Prostate gland (tissue), 2 donors: ENCODE measurements at regions not wholly inside any gene's neighbourhood (a gene's known extent, or its start where the extent isn't known, plus 50 kb on each side); places are given as distances from the start of the nearest gene placed in this dataset.

Experiments used
- DNase-seq: peaks from one replicate; pipeline ENCODE4 v3.0.0-alpha.2; 2019; ENCODE audit warnings: low spot score
- H3K27ac ChIP-seq, 2 donors: fragments of 200-600 bp; sonication (generic); 2 replicates each; pipeline ENCODE4 v1.5.1; 2017 to 2019
- H3K27me3 ChIP-seq: fragments of 200-600 bp; sonication (generic); replicated peaks from 2 replicates; pipeline ENCODE4 v1.5.1; 2019; ENCODE audit not compliant: insufficient read depth
- H3K36me3 ChIP-seq, 2 donors: fragments of 200-600 bp; sonication (generic); 1 replicate in 1 of 2; 2 replicates in 1 of 2; pipeline versions ENCODE4 v1.5.1 to v1.8.1; 2017 to 2019
- H3K4me1 ChIP-seq: fragments of 200-600 bp; sonication (generic); replicated peaks from 2 replicates; pipeline ENCODE4 v1.5.1; 2019
- H3K4me3 ChIP-seq, 2 donors: fragments of 200-600 bp; sonication (generic); 2 replicates each; pipeline ENCODE4 v1.5.1; 2017 to 2019
- H3K9me3 ChIP-seq: fragments of 200-600 bp; sonication (generic); 2 replicates; pipeline ENCODE4 v1.5.1; 2017
- CTCF ChIP-seq, 4 experiments: fragments of 200-600 bp in 2 of 4; fragments of 450-650 bp in 2 of 4; sonication (generic) in 2 of 4; IDR thresholded peaks; 1 replicate in 3 of 4; 2 replicates in 1 of 4; pipeline ENCODE4 v1.5.1; 2016 to 2019; ENCODE audit warnings: antibody characterized with exemption in 4 of 4, mild to moderate bottlenecking in 2 of 4, moderate library complexity in 2 of 4
- POLR2A ChIP-seq: fragments of 450-650 bp; IDR thresholded peaks from one replicate; pipeline ENCODE4 v1.6.1; 2016; ENCODE audit warnings: antibody characterized with exemption, mild to moderate bottlenecking
- POLR2AphosphoS5 ChIP-seq: sonication (generic); formaldehyde crosslinking; IDR thresholded peaks from one replicate; pipeline ENCODE4 v1.6.1; 2017; ENCODE audit warnings: antibody characterized with exemption
- WGBS: methylation state at CpG from one replicate; pipeline ENCODE4 v1.1.5; 2018; 5-methylcytosine and 5-hydroxymethylcytosine counted together
- intact Hi-C: fragments of 100-400 bp; cut with DNase I; formaldehyde crosslinking; loops from one replicate; pipeline ENCODE4 v1.14.2; 2022

DNA sequence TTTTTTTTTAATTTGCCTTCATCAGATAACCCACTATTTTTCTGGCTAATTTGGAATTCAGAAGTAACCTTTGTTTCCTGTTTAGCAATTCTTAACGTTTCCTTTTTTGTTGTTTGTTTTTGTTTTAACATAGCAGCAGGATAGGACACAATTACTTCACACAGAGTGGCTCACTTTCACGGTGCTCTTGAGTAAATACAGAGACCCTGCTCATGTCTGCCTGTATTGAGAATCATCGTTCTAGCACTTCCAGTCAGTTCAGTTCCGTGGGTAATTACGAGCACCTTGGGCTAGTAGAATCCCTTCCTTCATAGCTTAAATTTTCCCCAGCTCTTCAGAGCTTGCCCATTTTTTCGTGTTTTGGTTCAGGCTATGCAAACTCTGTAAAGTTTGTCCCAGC, 1225.4 kb upstream of the LRRTM1 start:
- Histone ChIP-seq H3K27ac (no peak overlapping the region), H3K27me3 (no peaks in the 10 kb centered on the region), H3K4me1 (no peaks in the 10 kb centered on the region), H3K36me3 (no peaks in the 10 kb centered on the region), H3K4me3 (no peak overlapping the region), H3K9me3 (no peaks in the 10 kb centered on the region)
- DNase-seq, result no peak
- 28% methylated on average over 6 of the region's 6 CpGs for WGBS
- intact Hi-C loops, result no loop called here
- TF ChIP-seq CTCF (IDR thresholded peaks at IDR 0.05) (no peak), POLR2A (no peak), POLR2AphosphoS5 (no peak)

- 79% methylated on average over 3 of the region's 3 CpGs for WGBS
- intact Hi-C loops, result no loop called here
- H3K36me3 ChIP-seq, result no peaks in the 10 kb centered on the region
These were observed 1224.4 kb upstream of the LRRTM1 start for GRCh38 chr2:81528852-81529480.

GRCh38 chr2:81523344-81523743, 1218.8 kb upstream of the LRRTM1 start:
- no peaks in the 10 kb centered on the region for H3K36me3 ChIP-seq
- H3K27me3 ChIP-seq, result no peaks in the 10 kb centered on the region
- no peak for TF ChIP-seq POLR2A
- no peak for TF ChIP-seq POLR2AphosphoS5
- no peak for TF ChIP-seq CTCF (IDR thresholded peaks at IDR 0.05)
- no peaks in the 10 kb centered on the region for H3K4me1 ChIP-seq
- intact Hi-C loops, result no loop called here
- H3K4me3 ChIP-seq, result no peak overlapping the region
- H3K27ac ChIP-seq, result no peak overlapping the region
- DNase-seq, result no peak
- H3K9me3 ChIP-seq, result no peaks in the 10 kb centered on the region
- WGBS, result 67% methylated on average over 2 of the region's 2 CpGs

More at GRCh38 chr2:81528852-81529480, 1224.4 kb upstream of the LRRTM1 start:
- Histone ChIP-seq H3K4me1 (no peaks in the 10 kb centered on the region), H3K27me3 (no peaks in the 10 kb centered on the region), H3K27ac (no peak overlapping the region), H3K4me3 (no peak overlapping the region), H3K9me3 (no peaks in the 10 kb centered on the region)
- TF ChIP-seq POLR2AphosphoS5, result no peak
- TF ChIP-seq CTCF (IDR thresholded peaks at IDR 0.05), result no peak
- TF ChIP-seq POLR2A, result no peak
- DNase-seq, result no peak

- intact Hi-C loops, result no loop called here
- Histone ChIP-seq H3K4me3 (no peak overlapping the region), H3K27me3 (no peaks in the 10 kb centered on the region), H3K27ac (no peak overlapping the region), H3K9me3 (no peaks in the 10 kb centered on the region), H3K36me3 (no peaks in the 10 kb centered on the region), H3K4me1 (no peaks in the 10 kb centered on the region)
- DNase-seq, result no peak
- TF ChIP-seq POLR2AphosphoS5, result no peak
- TF ChIP-seq POLR2A, result no peak
- no peak for TF ChIP-seq CTCF (IDR thresholded peaks at IDR 0.05)
- 82% methylated on average over 2 of the region's 2 CpGs for whole genome bisulfite sequencing
These were observed 1208.8 kb upstream of the LRRTM1 start for GRCh38 chr2:81513328-81513727.

DNA sequence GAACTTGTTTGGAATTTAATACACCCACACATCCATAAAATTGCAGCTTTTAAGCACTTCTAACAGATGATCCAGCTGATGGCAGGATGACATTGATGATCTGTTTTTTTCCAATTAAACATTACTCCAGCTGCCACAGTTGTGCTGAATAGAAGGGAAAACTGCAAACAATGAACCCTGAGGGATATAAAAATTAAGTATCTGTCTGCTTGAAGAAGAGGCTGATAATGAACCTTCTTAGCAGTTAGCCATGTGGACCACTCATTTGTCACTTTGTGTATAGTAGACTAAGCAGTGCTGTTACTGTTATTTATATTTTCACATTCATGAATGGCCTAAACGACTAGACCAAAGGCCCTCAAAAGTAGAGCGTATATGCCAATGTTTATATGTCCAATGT, 1201.0 kb upstream of the LRRTM1 start:
- DNase-seq, result no peak
- WGBS, result 65% methylated on average over 2 of the region's 2 CpGs
- no peak overlapping the region for H3K4me3 ChIP-seq
- H3K9me3 ChIP-seq, result no peaks in the 10 kb centered on the region
- TF ChIP-seq POLR2AphosphoS5 (no peak), POLR2A (no peak), CTCF (IDR thresholded peaks at IDR 0.05) (no peak)
- no peaks in the 10 kb centered on the region for H3K4me1 ChIP-seq
- H3K27me3 ChIP-seq, result no peaks in the 10 kb centered on the region
- H3K36me3 ChIP-seq, result no peaks in the 10 kb centered on the region
- H3K27ac ChIP-seq, result no peak overlapping the region
- intact Hi-C loops, result no loop called here
